Testis (tissue), 2 donors: ENCODE measurements at regions not wholly inside any gene's neighbourhood (a gene's known extent, or its start where the extent isn't known, plus 50 kb on each side); places are given as distances from the start of the nearest gene placed in this dataset.

Source experiments
- DNase-seq: peaks from one replicate; pipeline ENCODE4 v3.0.0-alpha.2; 2019
- H3K27ac ChIP-seq, 2 donors: fragments of 200-600 bp; sonication (generic); one replicate each; pipeline ENCODE4 v1.5.1; 2019
- H3K27me3 ChIP-seq: fragments of 200-600 bp; sonication (generic); one replicate; pipeline ENCODE4 v1.5.1; 2019
- H3K36me3 ChIP-seq: fragments of 200-600 bp; sonication (generic); one replicate; pipeline ENCODE4 v1.5.1; 2017; ENCODE audit warnings: low read depth; ENCODE audit errors: missing control alignments
- H3K4me1 ChIP-seq: fragments of 200-600 bp; sonication (generic); one replicate; pipeline ENCODE4 v1.5.1; 2019
- H3K4me3 ChIP-seq, 2 donors: fragments of 200-600 bp; sonication (generic); one replicate each; pipeline ENCODE4 v1.5.1; 2017 to 2019
- H3K9me3 ChIP-seq: fragments of 200-600 bp; sonication (generic); one replicate; pipeline ENCODE4 v1.5.1; 2017
- POLR2A ChIP-seq: fragments of 450-650 bp; IDR thresholded peaks from one replicate; pipeline ENCODE4 v1.6.1; 2017; ENCODE audit warnings: antibody characterized with exemption, mild to moderate bottlenecking, moderate library complexity
- WGBS, 2 donors: methylation state at CpG; one replicate each; pipeline ENCODE4 v1.1.5; 2018; 5-methylcytosine and 5-hydroxymethylcytosine counted together
- intact Hi-C: fragments of 100-400 bp; cut with DNase I; formaldehyde crosslinking; loops from one replicate; pipeline ENCODE4 v1.15.1; 2023; ENCODE audit warnings: low total_unique reads
- TF ChIP-seq, protein P1 (sequence below), 3 experiments: fragments of 450-650 bp in 2 of 3; fragments of 200-600 bp in 1 of 3; sonication (generic) in 1 of 3; IDR thresholded peaks; one replicate each; pipeline ENCODE4 v1.5.1; 2016 to 2019; ENCODE audit warnings: antibody characterized with exemption in 3 of 3, mild to moderate bottlenecking in 2 of 3, moderate library complexity in 1 of 3

DNA sequence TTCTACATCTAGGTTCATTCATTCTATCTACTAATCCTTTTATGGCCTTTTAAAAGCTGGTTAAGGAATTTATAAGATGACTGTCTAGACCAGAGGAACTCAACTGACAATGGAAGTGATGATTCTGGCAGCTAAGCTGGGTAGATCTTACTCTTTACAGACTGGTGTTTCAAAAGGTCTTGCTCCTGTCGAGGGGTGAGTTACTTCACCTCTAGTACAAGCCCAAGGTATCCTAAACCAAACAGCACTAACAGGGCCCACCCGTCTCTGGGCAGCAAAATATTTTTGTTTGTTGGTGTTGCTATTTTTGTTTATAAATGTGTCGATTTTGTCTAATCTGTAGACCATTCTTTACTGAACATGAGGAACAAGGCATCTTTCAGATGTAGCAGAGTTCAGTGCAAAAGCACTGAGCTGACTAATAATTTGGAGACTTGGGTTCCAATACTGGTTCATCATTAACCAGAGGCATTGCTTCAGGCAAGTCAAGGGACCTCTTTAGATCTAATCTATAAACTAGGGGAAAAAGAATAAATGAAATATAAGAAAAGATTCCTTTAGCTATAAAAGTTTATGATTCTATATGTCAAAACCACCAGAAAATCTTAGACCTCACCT lies 90.3 kb upstream of the FRG1 start:
- no peak overlapping the region for H3K4me3 ChIP-seq
- 81 to 91% methylated on average over 3 of the region's 3 CpGs for WGBS, 2 donors
- H3K9me3 ChIP-seq: no peaks in the 10 kb centered on the region
- TF ChIP-seq, protein P1, sequence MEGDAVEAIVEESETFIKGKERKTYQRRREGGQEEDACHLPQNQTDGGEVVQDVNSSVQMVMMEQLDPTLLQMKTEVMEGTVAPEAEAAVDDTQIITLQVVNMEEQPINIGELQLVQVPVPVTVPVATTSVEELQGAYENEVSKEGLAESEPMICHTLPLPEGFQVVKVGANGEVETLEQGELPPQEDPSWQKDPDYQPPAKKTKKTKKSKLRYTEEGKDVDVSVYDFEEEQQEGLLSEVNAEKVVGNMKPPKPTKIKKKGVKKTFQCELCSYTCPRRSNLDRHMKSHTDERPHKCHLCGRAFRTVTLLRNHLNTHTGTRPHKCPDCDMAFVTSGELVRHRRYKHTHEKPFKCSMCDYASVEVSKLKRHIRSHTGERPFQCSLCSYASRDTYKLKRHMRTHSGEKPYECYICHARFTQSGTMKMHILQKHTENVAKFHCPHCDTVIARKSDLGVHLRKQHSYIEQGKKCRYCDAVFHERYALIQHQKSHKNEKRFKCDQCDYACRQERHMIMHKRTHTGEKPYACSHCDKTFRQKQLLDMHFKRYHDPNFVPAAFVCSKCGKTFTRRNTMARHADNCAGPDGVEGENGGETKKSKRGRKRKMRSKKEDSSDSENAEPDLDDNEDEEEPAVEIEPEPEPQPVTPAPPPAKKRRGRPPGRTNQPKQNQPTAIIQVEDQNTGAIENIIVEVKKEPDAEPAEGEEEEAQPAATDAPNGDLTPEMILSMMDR (IDR thresholded peaks at IDR 0.05): no peak
- H3K27ac ChIP-seq: no peak overlapping the region
- H3K27me3 ChIP-seq: no peaks in the 10 kb centered on the region
- DNase-seq: no peak
- H3K36me3 ChIP-seq: no peaks in the 10 kb centered on the region
- no peaks in the 10 kb centered on the region for H3K4me1 ChIP-seq
- intact Hi-C loops: no loop called here

DNA sequence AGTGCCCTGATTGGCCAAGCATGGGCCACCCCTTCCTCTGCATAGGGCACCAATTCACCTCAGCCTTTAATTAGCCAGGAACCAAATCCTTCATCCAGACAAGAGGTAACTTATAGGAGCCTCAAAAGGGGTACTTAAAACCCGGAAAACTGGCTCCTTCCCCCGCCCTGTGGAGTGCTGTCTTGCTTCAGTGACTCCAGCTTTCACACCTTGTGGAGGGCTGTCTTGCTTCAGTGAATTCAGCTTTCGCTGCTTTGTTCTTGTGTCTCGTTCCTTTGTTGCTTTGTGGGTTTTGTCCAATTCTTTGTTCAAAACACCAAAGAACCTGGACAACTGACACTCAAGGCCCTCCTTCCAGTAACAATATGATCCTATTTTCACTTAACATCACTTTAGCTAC lies 82.2 kb upstream of the FRG1 start:
- 74 to 92% methylated on average over 4 of the region's 4 CpGs for WGBS, 2 donors

DNA sequence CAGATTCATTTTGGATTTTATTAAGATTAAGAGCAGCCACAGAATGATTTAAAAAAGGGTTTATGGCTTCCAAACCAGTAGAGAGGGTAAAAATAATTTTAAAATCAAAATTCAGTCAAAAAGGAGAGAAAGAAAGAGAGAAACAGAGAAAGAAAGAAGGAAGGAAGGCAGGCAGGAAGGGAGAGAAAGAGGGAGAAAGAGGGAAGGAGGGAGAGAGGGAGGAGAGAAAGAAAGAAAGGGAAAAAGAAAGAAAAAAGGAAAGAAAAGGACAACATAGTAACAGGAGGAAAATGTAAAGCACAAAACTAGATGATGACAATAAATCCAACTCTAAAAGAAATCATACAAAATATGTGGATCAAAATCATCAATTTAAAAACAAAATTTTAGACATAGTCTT lies 79.6 kb upstream of the FRG1 start:
- Histone ChIP-seq H3K9me3 (no peaks in the 10 kb centered on the region), H3K27me3 (no peaks in the 10 kb centered on the region), H3K4me1 (no peaks in the 10 kb centered on the region), H3K36me3 (no peaks in the 10 kb centered on the region), H3K27ac (no peak overlapping the region), H3K4me3 (no peak overlapping the region)
- DNase-seq: no peak
- intact Hi-C loops: no loop called here
- TF ChIP-seq, protein P1 (IDR thresholded peaks at IDR 0.05): no peak
- TF ChIP-seq POLR2A: no peak

More for the DNA sequence above, 82.2 kb upstream of the FRG1 start:
- Histone ChIP-seq H3K27me3 (no peaks in the 10 kb centered on the region), H3K36me3 (no peaks in the 10 kb centered on the region), H3K4me3 (no peak overlapping the region), H3K9me3 (no peaks in the 10 kb centered on the region), H3K4me1 (no peaks in the 10 kb centered on the region), H3K27ac (no peak overlapping the region)
- intact Hi-C loops: no loop called here
- TF ChIP-seq, protein P1 (IDR thresholded peaks at IDR 0.05): no peak
- TF ChIP-seq POLR2A: no peak
- no peak for DNase-seq

DNA sequence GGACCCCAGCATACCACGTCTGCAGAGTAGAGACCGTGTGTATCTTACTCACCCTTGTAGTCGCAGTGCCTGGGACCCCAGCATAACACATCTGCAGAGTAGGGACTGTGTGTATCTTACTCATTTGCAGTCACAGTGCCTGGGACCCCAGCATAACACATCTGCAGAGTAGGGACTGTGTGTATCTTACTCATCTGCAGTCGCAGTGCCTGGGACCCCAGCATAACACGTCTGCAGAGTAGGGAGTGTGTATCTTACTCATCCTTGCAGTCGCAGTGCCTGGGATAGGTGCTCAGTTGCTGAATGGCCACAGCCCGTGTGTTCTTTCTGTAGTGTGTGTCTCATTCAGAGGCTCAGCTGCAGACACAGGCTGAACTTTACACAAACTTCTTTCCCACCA lies 71.4 kb upstream of the FRG1 start:
- H3K4me3 ChIP-seq: no peak overlapping the region
- WGBS, 2 donors: 64 to 76% methylated on average over 4 to 7 of the region's 7 CpGs

More for the DNA sequence above, 71.4 kb upstream of the FRG1 start:
- intact Hi-C loops: no loop called here
- no peak for TF ChIP-seq POLR2A
- TF ChIP-seq, protein P1 (IDR thresholded peaks at IDR 0.05): no peak
- no peaks in the 10 kb centered on the region for H3K36me3 ChIP-seq
- H3K27ac ChIP-seq: no peak overlapping the region
- no peaks in the 10 kb centered on the region for H3K4me1 ChIP-seq
- no peak for DNase-seq
- no peaks in the 10 kb centered on the region for H3K27me3 ChIP-seq
- no peaks in the 10 kb centered on the region for H3K9me3 ChIP-seq
